ENCODE measurements at regions not wholly inside any gene's neighbourhood (a gene's known extent, or its start where the extent isn't known, plus 50 kb on each side); places are given as distances from the start of the nearest gene placed in this dataset.

- Histone ChIP-seq H3K9me3 (peaks cover 0 to 13% (median 0%) of the 10 kb centered on the region in 3 donors), H3K27ac (no peak overlapping the region), H3K27me3 (no peaks in the 10 kb centered on the region), H3K4me3 (no peak overlapping the region), H3K36me3 (no peaks in the 10 kb centered on the region), H3K4me1 (no peaks in the 10 kb centered on the region)
- intact Hi-C loops (cut with DNase I): no loop called here
- TF ChIP-seq CTCF (IDR thresholded peaks at IDR 0.05) (no peak), POLR2A (IDR thresholded peaks at IDR 0.05) (no peak)
- DNase-seq: no peak
- WGBS, 2 donors: 46 to 53% methylated on average over 2 of the region's 2 CpGs
Observed at GRCh38 chr2:185128996-185129395, 530.7 kb downstream of the ZNF804A start.

DNA sequence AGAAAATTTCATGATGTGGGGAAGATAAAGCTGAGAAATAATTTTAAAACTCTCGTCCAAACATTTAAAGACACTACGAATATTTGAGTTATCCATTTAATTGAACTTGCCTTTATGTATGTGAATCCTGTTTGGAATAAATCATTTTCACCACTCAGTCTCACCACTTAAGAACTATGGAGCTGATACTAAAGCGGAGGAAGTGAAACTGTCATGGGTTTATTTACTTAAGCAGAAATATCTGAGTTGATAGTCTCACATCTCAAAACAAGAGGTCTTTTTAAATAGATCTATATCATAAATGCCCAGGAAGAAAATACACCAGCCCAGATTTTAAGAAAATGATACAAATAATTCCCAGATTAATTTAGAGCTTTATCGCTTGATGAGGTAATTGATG, 532.4 kb downstream of the ZNF804A start:
- H3K36me3 ChIP-seq: no peaks in the 10 kb centered on the region
- no peak overlapping the region for H3K4me3 ChIP-seq
- H3K27ac ChIP-seq: no peak overlapping the region
- peaks cover 0 to 13% (median 0%) of the 10 kb centered on the region in 3 donors for H3K9me3 ChIP-seq
- H3K27me3 ChIP-seq: no peaks in the 10 kb centered on the region
- TF ChIP-seq CTCF (IDR thresholded peaks at IDR 0.05): no peak
- no peak for TF ChIP-seq POLR2A (IDR thresholded peaks at IDR 0.05)
- no peaks in the 10 kb centered on the region for H3K4me1 ChIP-seq
- 67 to 72% methylated on average over 4 of the region's 4 CpGs for WGBS, 2 donors
- intact Hi-C loops (cut with DNase I): no loop called here
- DNase-seq: no peak

- H3K36me3 ChIP-seq: no peaks in the 10 kb centered on the region
- TF ChIP-seq CTCF (IDR thresholded peaks at IDR 0.05) (no peak), POLR2A (IDR thresholded peaks at IDR 0.05) (no peak)
- H3K27me3 ChIP-seq: no peaks in the 10 kb centered on the region
- H3K4me1 ChIP-seq: no peaks in the 10 kb centered on the region
- H3K4me3 ChIP-seq: no peak overlapping the region
- no peak overlapping the region for H3K27ac ChIP-seq
- DNase-seq: no peak
- 78 to 97% methylated on average over 3 to 6 of the region's 39 CpGs for WGBS, 2 donors
- H3K9me3 ChIP-seq: peaks cover 0 to 13% (median 0%) of the 10 kb centered on the region in 3 donors
- intact Hi-C loops (cut with DNase I): no loop called here
Observed at GRCh38 chr2:185132501-185133041, 534.2 kb downstream of the ZNF804A start.

- Histone ChIP-seq H3K27me3 (no peaks in the 10 kb centered on the region), H3K27ac (no peak overlapping the region), H3K9me3 (peaks cover 0 to 7% (median 0%) of the 10 kb centered on the region in 3 donors), H3K36me3 (no peaks in the 10 kb centered on the region), H3K4me1 (no peaks in the 10 kb centered on the region), H3K4me3 (no peak overlapping the region)
- intact Hi-C loops (cut with DNase I): no loop called here
- DNase-seq: no peak
- no peak for TF ChIP-seq POLR2A (IDR thresholded peaks at IDR 0.05)
- no peak for TF ChIP-seq CTCF (IDR thresholded peaks at IDR 0.05)
Observed at GRCh38 chr2:185137700-185138099, 539.4 kb downstream of the ZNF804A start.

GRCh38 chr2:185142677-185143076, 544.3 kb downstream of the ZNF804A start:
- H3K27me3 ChIP-seq: no peaks in the 10 kb centered on the region
- intact Hi-C loops (cut with DNase I): no loop called here
- no peak for TF ChIP-seq CTCF (IDR thresholded peaks at IDR 0.05)
- no peak for TF ChIP-seq POLR2A (IDR thresholded peaks at IDR 0.05)
- H3K9me3 ChIP-seq: no peaks in the 10 kb centered on the region
- H3K36me3 ChIP-seq: no peaks in the 10 kb centered on the region
- H3K27ac ChIP-seq: no peak overlapping the region
- H3K4me3 ChIP-seq: no peak overlapping the region
- H3K4me1 ChIP-seq: no peaks in the 10 kb centered on the region
- no peak for DNase-seq
- WGBS, 2 donors: 38 to 53% methylated on average over 1 of the region's 1 CpG

All from esophagus squamous epithelium (tissue), 5 donors.